SK-N-SH treated with all-trans-retinoic acid at 6 μM for 48 hours (cell line): ENCODE measurements at regions not wholly inside any gene's neighbourhood (a gene's known extent, or its start where the extent isn't known, plus 50 kb on each side); places are given as distances from the start of the nearest gene placed in this dataset.

ENCODE experiments used
- ATAC-seq: fragments of 200-7000 bp; cut with Tn5 transposase; 3 replicates; pipeline ENCODE4 v1.9.1; 2020; ENCODE audit warnings: mild to moderate bottlenecking, moderate library complexity
- BACH2 ChIP-seq: fragments of 250-450 bp; sonication (Bioruptor Pico); IDR thresholded peaks from 2 replicates; pipeline ENCODE4 v1.9.0; 2021; ENCODE audit warnings: mild to moderate bottlenecking, borderline replicate concordance
- CSDC2 ChIP-seq: fragments of 250-450 bp; sonication (Bioruptor Pico); IDR thresholded peaks from 2 replicates; pipeline ENCODE4 v1.5.0; 2020; ENCODE audit warnings: mild to moderate bottlenecking, moderate library complexity
- ESRRG ChIP-seq: fragments of 250-450 bp; sonication (Bioruptor Pico); IDR thresholded peaks from 2 replicates; pipeline ENCODE4 v1.6.1; 2021; ENCODE audit warnings: mild to moderate bottlenecking
- GLIS3 ChIP-seq: fragments of 250-450 bp; sonication (Bioruptor Pico); IDR thresholded peaks from 2 replicates; pipeline ENCODE4 v1.5.0; 2020; ENCODE audit warnings: mild to moderate bottlenecking, moderate library complexity
- ISL1 ChIP-seq: fragments of 250-450 bp; sonication (Bioruptor Pico); IDR thresholded peaks from 2 replicates; pipeline ENCODE4 v2.1.2; 2022; ENCODE audit warnings: mild to moderate bottlenecking, moderate library complexity
- OSR1 ChIP-seq: fragments of 250-450 bp; sonication (Bioruptor Pico); IDR thresholded peaks from 2 replicates; pipeline ENCODE4 v1.8.0; 2022; ENCODE audit warnings: moderate library complexity, mild to moderate bottlenecking, inconsistent platforms
- PATZ1 ChIP-seq: fragments of 250-450 bp; sonication (Bioruptor Pico); IDR thresholded peaks from 2 replicates; pipeline ENCODE4 v1.8.0; 2020; ENCODE audit warnings: mild to moderate bottlenecking, moderate library complexity, borderline replicate concordance
- PPARA ChIP-seq: fragments of 250-450 bp; sonication (Bioruptor Pico); IDR thresholded peaks from 2 replicates; pipeline ENCODE4 v1.5.0; 2020; ENCODE audit warnings: mild to moderate bottlenecking, borderline replicate concordance
- RARB ChIP-seq: fragments of 250-450 bp; sonication (Bioruptor Pico); IDR thresholded peaks from 2 replicates; pipeline ENCODE4 v1.8.0; 2021; ENCODE audit warnings: mild to moderate bottlenecking, moderate library complexity
- SNAI2 ChIP-seq: fragments of 250-450 bp; sonication (Bioruptor Pico); IDR thresholded peaks from 2 replicates; pipeline ENCODE4 v1.5.0; 2020; ENCODE audit warnings: mild to moderate bottlenecking, moderate library complexity
- TCF4 ChIP-seq: fragments of 250-450 bp; sonication (Bioruptor Pico); IDR thresholded peaks from 2 replicates; pipeline ENCODE4 v1.8.0; 2021; ENCODE audit warnings: mild to moderate bottlenecking, moderate library complexity, borderline replicate concordance
- TOX ChIP-seq: fragments of 250-450 bp; sonication (Bioruptor Pico); IDR thresholded peaks from 2 replicates; pipeline ENCODE4 v1.8.0; 2021; ENCODE audit warnings: mild to moderate bottlenecking, moderate library complexity, borderline replicate concordance
- TSHZ2 ChIP-seq: fragments of 250-450 bp; sonication (Bioruptor Pico); IDR thresholded peaks from 2 replicates; pipeline ENCODE4 v1.5.0; 2020; ENCODE audit warnings: mild to moderate bottlenecking, moderate library complexity
- ZC3H10 ChIP-seq: fragments of 250-450 bp; sonication (Bioruptor Pico); IDR thresholded peaks from 2 replicates; pipeline ENCODE4 v1.5.1; 2021; ENCODE audit warnings: mild to moderate bottlenecking, moderate library complexity
- ZFP3 ChIP-seq: fragments of 250-450 bp; sonication (Bioruptor Pico); IDR thresholded peaks from 2 replicates; pipeline ENCODE4 v1.5.0; 2020; ENCODE audit warnings: mild to moderate bottlenecking, moderate library complexity
- ZFP30 ChIP-seq: fragments of 450-650 bp; formaldehyde crosslinking; IDR thresholded peaks from 2 replicates; pipeline ENCODE4 v1.5.0; 2022; ENCODE audit warnings: mild to moderate bottlenecking, moderate library complexity
- ZNF565 ChIP-seq: fragments of 450-650 bp; formaldehyde crosslinking; conservative IDR thresholded peaks from 2 replicates; pipeline ENCODE4 v1.5.0; 2020; ENCODE audit warnings: low read depth, mild to moderate bottlenecking, moderate library complexity
- ZNF70 ChIP-seq: fragments of 450-650 bp; formaldehyde crosslinking; IDR thresholded peaks from 2 replicates; pipeline ENCODE4 v1.5.0; 2020; ENCODE audit warnings: mild to moderate bottlenecking, moderate library complexity
- ZNF8 ChIP-seq: fragments of 450-650 bp; formaldehyde crosslinking; IDR thresholded peaks from 2 replicates; pipeline ENCODE4 v1.5.0; 2020; ENCODE audit warnings: mild to moderate bottlenecking, moderate library complexity
- TF ChIP-seq, protein P1 (sequence below): fragments of 250-450 bp; sonication (Bioruptor Pico); IDR thresholded peaks from 2 replicates; pipeline ENCODE4 v1.5.1; 2021; ENCODE audit warnings: mild to moderate bottlenecking, moderate library complexity
- TF ChIP-seq, protein P2 (sequence below): fragments of 250-450 bp; sonication (Bioruptor Pico); IDR thresholded peaks from 2 replicates; pipeline ENCODE4 v1.5.1; 2020; ENCODE audit warnings: low read depth, mild to moderate bottlenecking, moderate library complexity
- TF ChIP-seq, protein P3 (sequence below): fragments of 250-450 bp; sonication (Bioruptor Pico); IDR thresholded peaks from 2 replicates; pipeline ENCODE4 v1.8.0; 2021; ENCODE audit warnings: low read depth, mild to moderate bottlenecking, moderate library complexity, borderline replicate concordance

- ATAC-seq, result no peak
- TF ChIP-seq CSDC2 (CRISPR knock-in tag) (no peak), RARB (CRISPR knock-in tag) (no peak), TCF4 (CRISPR knock-in tag) (no peak), GLIS3 (CRISPR knock-in tag) (no peak), ZFP3 (CRISPR knock-in tag) (no peak), SNAI2 (CRISPR knock-in tag) (no peak), TOX (CRISPR knock-in tag) (no peak), ESRRG (CRISPR knock-in tag) (no peak), ZNF70 (no peak), ZNF565 (no peak)
- TF ChIP-seq, protein P1, sequence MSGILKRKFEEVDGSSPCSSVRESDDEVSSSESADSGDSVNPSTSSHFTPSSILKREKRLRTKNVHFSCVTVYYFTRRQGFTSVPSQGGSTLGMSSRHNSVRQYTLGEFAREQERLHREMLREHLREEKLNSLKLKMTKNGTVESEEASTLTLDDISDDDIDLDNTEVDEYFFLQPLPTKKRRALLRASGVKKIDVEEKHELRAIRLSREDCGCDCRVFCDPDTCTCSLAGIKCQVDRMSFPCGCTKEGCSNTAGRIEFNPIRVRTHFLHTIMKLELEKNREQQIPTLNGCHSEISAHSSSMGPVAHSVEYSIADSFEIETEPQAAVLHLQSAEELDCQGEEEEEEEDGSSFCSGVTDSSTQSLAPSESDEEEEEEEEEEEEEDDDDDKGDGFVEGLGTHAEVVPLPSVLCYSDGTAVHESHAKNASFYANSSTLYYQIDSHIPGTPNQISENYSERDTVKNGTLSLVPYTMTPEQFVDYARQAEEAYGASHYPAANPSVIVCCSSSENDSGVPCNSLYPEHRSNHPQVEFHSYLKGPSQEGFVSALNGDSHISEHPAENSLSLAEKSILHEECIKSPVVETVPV (CRISPR knock-in tag), result no peak
- TF ChIP-seq, protein P2, sequence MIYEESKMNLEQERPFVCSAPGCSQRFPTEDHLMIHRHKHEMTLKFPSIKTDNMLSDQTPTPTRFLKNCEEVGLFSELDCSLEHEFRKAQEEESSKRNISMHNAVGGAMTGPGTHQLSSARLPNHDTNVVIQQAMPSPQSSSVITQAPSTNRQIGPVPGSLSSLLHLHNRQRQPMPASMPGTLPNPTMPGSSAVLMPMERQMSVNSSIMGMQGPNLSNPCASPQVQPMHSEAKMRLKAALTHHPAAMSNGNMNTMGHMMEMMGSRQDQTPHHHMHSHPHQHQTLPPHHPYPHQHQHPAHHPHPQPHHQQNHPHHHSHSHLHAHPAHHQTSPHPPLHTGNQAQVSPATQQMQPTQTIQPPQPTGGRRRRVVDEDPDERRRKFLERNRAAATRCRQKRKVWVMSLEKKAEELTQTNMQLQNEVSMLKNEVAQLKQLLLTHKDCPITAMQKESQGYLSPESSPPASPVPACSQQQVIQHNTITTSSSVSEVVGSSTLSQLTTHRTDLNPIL (CRISPR knock-in tag), result no peak
Observed at GRCh38 chr16:87218281-87219055, 98.7 kb downstream of the C16orf95 start.

DNA sequence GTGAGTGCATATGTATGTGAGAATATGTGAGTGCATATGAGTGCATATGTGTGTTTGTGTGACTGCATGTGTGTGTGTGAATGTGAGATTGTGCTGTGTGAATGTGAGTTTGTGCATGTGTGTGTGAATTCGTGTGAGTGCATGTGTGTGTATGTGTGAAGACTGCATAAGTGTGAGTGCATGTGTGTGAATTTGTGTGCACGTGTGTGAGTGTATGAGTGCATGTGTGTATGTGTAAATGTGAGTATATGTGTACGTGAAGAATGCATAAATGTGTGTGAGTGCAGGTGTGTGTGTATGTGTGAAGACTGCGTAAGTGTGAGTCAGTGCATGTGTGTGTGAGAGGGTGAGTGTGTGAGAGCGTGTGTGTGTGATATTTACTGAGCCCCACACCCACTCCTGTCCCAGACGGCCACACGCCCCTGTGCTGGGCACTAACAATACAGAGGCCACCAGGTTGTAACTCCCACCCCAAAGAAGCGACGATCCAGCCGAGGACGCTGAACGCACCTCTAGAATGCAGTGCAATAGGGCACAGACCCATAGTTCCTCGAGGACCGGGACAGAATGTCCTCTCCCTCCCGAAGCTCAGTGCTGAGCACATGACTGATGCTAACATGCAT lies 97.8 kb downstream of the C16orf95 start:
- TF ChIP-seq ISL1 (no peak), OSR1 (CRISPR knock-in tag) (no peak), TOX (CRISPR knock-in tag) (no peak), TCF4 (CRISPR knock-in tag) (no peak), ZC3H10 (CRISPR knock-in tag) (no peak), ESRRG (CRISPR knock-in tag) (no peak), ZNF70 (no peak), BACH2 (CRISPR knock-in tag) (no peak), PPARA (CRISPR knock-in tag) (no peak), ZFP30 (CRISPR knock-in tag) (no peak), ZNF8 (CRISPR knock-in tag) (no peak), TSHZ2 (no peak), GLIS3 (CRISPR knock-in tag) (no peak)
- TF ChIP-seq, protein P3, sequence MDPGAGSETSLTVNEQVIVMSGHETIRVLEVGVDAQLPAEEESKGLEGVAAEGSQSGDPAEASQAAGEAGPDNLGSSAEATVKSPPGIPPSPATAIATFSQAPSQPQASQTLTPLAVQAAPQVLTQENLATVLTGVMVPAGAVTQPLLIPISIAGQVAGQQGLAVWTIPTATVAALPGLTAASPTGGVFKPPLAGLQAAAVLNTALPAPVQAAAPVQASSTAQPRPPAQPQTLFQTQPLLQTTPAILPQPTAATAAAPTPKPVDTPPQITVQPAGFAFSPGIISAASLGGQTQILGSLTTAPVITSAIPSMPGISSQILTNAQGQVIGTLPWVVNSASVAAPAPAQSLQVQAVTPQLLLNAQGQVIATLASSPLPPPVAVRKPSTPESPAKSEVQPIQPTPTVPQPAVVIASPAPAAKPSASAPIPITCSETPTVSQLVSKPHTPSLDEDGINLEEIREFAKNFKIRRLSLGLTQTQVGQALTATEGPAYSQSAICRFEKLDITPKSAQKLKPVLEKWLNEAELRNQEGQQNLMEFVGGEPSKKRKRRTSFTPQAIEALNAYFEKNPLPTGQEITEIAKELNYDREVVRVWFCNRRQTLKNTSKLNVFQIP (CRISPR knock-in tag), result no peak
- TF ChIP-seq, protein P2 (CRISPR knock-in tag), result no peak
- TF ChIP-seq, all 23 proteins: peak for 0
- no peak for ATAC-seq

DNA sequence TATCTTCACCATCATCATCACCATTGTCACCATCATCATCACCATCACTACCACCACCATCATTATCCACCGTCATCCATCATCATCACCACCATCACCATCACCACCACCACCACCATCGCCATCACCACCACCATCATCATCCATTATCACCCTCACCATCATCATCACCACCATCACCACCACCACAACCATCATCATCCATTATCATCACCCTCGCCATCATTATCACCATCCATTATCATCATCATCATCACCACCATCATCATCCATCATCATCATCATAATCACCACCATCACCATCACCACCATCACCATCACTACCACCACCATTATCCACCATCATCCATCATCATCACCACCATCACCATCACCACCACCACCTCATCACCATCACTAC lies 95.6 kb downstream of the C16orf95 start:
- TF ChIP-seq ZNF565 (no peak), BACH2 (CRISPR knock-in tag) (no peak), PATZ1 (CRISPR knock-in tag) (no peak), ZC3H10 (CRISPR knock-in tag) (no peak), RARB (CRISPR knock-in tag) (no peak), ZFP30 (CRISPR knock-in tag) (no peak), OSR1 (CRISPR knock-in tag) (no peak), TCF4 (CRISPR knock-in tag) (no peak)
- TF ChIP-seq, protein P1 (CRISPR knock-in tag), result no peak
- no peak for ATAC-seq
